RWPE1 (cell line): ENCODE measurements at regions not wholly inside any gene's neighbourhood (a gene's known extent, or its start where the extent isn't known, plus 50 kb on each side); places are given as distances from the start of the nearest gene placed in this dataset.

Source experiments
- CTCF ChIA-PET: fragments of 350-600 bp; sonication (Branson Sonifier 250); formaldehyde crosslinking; extraction: SDS; loops from one replicate; lab custom pipeline; 2021; lab: Yijun Ruan, JAX
- POLR2A ChIA-PET: fragments of 400-600 bp; formaldehyde crosslinking; extraction: SDS; loops from one replicate; lab custom pipeline; 2020; ENCODE audit warnings: antibody characterized with exemption; ENCODE audit not compliant: low non-redundant PET; lab: Yijun Ruan, JAX
- DNase-seq: peaks from one replicate; pipeline ENCODE4 v3.0.0; 2012; ENCODE audit warnings: low spot score
- H3K27ac ChIP-seq: fragments of 450-650 bp; 2 replicates; pipeline ENCODE4 v1.5.1; 2017
- TF ChIP-seq, protein P1 (sequence below): fragments of 450-650 bp; conservative IDR thresholded peaks from 2 replicates; pipeline ENCODE4 v1.5.1; 2017; ENCODE audit warnings: low read depth, mild to moderate bottlenecking

- no peak for DNase-seq
- TF ChIP-seq, protein P1, sequence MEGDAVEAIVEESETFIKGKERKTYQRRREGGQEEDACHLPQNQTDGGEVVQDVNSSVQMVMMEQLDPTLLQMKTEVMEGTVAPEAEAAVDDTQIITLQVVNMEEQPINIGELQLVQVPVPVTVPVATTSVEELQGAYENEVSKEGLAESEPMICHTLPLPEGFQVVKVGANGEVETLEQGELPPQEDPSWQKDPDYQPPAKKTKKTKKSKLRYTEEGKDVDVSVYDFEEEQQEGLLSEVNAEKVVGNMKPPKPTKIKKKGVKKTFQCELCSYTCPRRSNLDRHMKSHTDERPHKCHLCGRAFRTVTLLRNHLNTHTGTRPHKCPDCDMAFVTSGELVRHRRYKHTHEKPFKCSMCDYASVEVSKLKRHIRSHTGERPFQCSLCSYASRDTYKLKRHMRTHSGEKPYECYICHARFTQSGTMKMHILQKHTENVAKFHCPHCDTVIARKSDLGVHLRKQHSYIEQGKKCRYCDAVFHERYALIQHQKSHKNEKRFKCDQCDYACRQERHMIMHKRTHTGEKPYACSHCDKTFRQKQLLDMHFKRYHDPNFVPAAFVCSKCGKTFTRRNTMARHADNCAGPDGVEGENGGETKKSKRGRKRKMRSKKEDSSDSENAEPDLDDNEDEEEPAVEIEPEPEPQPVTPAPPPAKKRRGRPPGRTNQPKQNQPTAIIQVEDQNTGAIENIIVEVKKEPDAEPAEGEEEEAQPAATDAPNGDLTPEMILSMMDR = no peak
- ChIA-PET CTCF (interaction anchor here (0.6 kb wide), 1 partner anchor 561 kb away, joined by 3 read pairs; no protein-coding TSS in a partner anchor), POLR2A (interaction anchor here (0.6 kb wide), 1 partner anchor 49 kb away, joined by 3 read pairs; no protein-coding TSS in a partner anchor)
- no peak overlapping the region for H3K27ac ChIP-seq
Measured at GRCh38 chr15:25183581-25184251, 228.9 kb downstream of the SNRPN start.

- ChIA-PET CTCF (no interaction called here), POLR2A (interaction anchor here (0.6 kb wide), 1 partner anchor 48 kb away, joined by 3 read pairs; no protein-coding TSS in a partner anchor)
- TF ChIP-seq, protein P1 = no peak
- H3K27ac ChIP-seq = no peak overlapping the region
- DNase-seq = no peak
Measured at GRCh38 chr15:25184356-25185155, 229.8 kb downstream of the SNRPN start.

GRCh38 chr15:25185156-25185710, 230.4 kb downstream of the SNRPN start:
- H3K27ac ChIP-seq = no peak overlapping the region
- TF ChIP-seq, protein P1 = no peak

DNA sequence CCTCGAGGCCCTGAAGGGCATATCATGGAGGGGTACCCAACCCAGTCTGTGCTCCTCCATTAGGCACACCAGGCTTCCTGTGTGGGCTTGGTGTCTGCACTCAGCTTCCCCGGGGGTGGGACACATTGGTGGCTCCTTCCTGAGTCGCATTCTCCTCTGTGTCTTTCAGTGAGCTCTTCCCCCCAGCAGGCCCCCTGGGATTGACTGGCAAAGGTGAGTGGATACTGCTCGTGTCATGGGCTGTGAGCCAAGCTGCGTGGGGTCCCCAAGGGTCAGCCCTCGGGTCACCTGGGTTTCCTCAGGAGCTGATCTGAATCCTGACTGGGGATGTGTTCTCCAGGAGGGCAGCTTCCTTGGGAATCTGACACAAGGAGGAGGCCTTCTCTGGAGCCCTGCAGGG, 231.0 kb downstream of the SNRPN start:
- TF ChIP-seq, protein P1 = no peak
- ChIA-PET CTCF (interaction anchor here (0.5 kb wide), 1 partner anchor 27 kb away, joined by 3 read pairs; no protein-coding TSS in a partner anchor), POLR2A (no interaction called here)
- H3K27ac ChIP-seq = no peak overlapping the region
- DNase-seq = no peak

More at GRCh38 chr15:25185156-25185710, 230.4 kb downstream of the SNRPN start:
- DNase-seq = no peak
- CTCF ChIA-PET = interaction anchor here (0.5 kb wide), 1 partner anchor 26 kb away, joined by 3 read pairs; no protein-coding TSS in a partner anchor
- POLR2A ChIA-PET = no interaction called here

DNA sequence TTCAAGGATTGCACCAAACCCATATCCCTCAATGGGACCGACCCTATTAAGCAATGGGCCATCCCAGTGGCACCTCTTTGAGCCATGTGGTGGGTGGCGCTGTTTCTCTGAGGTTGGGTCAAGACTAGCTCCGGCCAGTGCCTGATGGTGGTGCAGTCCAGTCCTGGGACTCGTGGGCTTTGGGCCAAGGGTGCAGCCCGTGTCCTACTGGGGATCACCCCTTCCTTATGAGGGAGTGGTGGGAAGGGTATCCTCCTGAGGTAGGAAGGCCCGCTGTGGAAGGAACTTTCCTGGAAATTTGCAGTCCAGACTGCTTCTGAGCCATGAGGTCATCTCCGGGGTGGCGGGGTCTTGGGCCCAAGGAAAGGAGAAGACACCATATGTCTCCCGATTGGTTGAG, 231.6 kb downstream of the SNRPN start:
- POLR2A ChIA-PET = no interaction called here
- CTCF ChIA-PET = no interaction called here
- TF ChIP-seq, protein P1 = no peak
- no peak overlapping the region for H3K27ac ChIP-seq
- no peak for DNase-seq
